NCI-H2196 treated with DMSO at 0.1 percent for 48 hours (cell line): ENCODE measurements at regions not wholly inside any gene's neighbourhood (a gene's known extent, or its start where the extent isn't known, plus 50 kb on each side); places are given as distances from the start of the nearest gene placed in this dataset.
"Not testable (repeated sequence)": the region's sequence is repeated elsewhere in the genome, so short reads cannot be mapped to it uniquely, and the experiment has no call there.

ENCODE experiments used
- DNase-seq: peaks from one replicate; lab custom pipeline; 2025; ENCODE audit not compliant: unreplicated experiment; lab: John Stamatoyannopoulos, UW

GRCh38 chr4:181897935-181898334 lies 345.3 kb upstream of the TENM3 start:
- no peak for DNase-seq

GRCh38 chr4:181902404-181902803 lies 340.8 kb upstream of the TENM3 start:
- not testable (repeated sequence) for DNase-seq

DNA sequence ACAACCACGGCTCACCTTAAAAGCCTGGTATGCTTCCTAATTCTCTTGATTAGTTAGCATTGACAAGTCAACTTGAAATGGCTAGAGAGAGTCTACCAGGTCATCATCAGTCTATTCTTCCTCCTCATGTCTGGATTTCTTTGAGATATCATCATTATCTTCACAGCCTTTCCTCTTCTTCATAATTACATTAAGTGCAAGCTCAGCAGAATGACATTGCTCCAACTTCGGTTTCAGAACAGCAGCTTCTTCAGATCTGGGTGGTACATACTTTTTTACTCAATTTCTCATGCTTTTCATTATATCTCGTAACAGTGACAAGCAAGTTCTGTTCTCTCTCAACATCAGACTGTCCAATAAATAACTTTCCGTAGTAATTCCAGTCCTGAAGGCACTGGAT lies 337.5 kb upstream of the TENM3 start:
- DNase-seq, result no peak

DNA sequence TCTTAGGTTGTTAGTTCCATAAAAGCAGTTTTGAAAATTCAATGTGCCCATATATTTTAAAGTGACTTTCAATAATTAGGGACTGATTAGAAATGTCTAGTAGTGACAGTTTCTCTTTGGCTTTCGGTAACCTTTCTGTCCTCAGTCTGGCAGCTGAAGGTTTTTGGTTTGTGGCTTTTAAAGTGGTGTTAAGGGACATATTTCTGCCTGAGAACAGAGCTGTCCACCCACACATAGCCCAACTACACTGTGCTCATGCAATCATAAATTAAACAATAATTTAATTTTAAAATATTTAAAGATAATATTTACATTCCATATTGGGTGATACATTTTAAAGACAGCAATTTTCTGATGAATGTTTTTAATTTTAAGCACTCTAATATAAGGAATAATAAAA lies 335.0 kb upstream of the TENM3 start:
- no peak for DNase-seq

DNA sequence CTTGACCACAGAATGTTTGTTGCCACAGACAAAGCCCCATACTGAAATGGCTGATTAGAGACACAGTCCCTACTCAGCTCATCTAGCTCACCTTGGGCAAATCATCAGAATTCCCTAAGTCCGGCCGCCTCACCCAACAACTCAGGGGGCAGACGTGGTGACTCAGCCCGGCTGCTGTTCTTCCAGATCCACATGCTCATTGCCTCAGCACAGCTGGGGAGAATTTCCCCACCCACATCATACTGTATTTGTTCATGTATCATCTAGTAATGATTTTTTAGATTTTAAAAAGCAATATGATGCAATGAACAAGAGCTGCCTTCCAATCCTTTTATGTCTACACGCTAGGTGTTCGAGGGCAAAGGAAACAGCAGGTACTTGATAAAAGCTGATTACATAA lies 333.8 kb upstream of the TENM3 start:
- no peak for DNase-seq

DNA sequence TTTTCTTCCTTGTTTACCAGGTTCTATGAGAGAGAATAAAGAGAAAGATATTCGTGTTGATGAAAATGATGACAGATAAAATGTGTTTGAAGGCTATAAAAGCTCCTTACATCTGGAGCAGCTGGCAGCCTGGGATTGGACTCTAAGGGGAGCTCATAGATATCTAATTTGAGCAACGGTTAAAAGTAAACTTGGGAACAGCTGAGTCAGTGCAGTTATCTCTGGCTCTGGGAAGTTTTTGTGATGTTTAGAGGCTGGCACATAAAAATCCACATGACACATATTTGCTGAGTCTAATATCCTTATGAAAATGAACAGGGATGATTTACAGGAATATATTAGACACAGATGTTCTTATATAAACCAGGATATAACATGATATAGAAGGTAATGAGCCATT lies 331.8 kb upstream of the TENM3 start:
- DNase-seq, result no peak

DNA sequence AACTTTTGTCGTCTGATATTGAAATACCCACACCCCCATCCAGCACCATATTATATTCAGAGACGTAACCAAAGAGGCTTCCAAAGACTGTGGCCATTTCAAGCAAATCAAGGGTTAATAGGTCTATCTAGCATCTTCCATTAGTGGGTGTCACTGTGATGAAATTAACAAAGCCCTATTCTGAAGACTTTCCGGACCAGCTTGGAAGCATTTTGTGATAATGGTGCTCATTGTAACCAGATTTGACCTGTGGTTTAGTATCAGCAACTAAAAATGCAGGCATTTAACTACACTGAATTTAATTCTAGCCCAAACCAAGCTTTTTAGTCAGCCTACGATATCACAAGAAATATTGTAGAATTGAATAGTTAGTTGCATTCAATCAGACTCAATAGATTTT lies 309.7 kb upstream of the TENM3 start:
- DNase-seq, result no peak

- no peak for DNase-seq
Observed at GRCh38 chr4:181938631-181939030, 304.6 kb upstream of the TENM3 start.

GRCh38 chr4:181939199-181939945 lies 303.8 kb upstream of the TENM3 start:
- no peak for DNase-seq

- DNase-seq, result no peak
Observed at GRCh38 chr4:181944527-181944926, 298.7 kb upstream of the TENM3 start.

GRCh38 chr4:181946902-181947301 lies 296.3 kb upstream of the TENM3 start:
- no peak for DNase-seq

- no peak for DNase-seq
Observed at GRCh38 chr4:181948839-181949382, 294.3 kb upstream of the TENM3 start.

GRCh38 chr4:181949704-181950312 lies 293.4 kb upstream of the TENM3 start:
- no peak for DNase-seq

DNA sequence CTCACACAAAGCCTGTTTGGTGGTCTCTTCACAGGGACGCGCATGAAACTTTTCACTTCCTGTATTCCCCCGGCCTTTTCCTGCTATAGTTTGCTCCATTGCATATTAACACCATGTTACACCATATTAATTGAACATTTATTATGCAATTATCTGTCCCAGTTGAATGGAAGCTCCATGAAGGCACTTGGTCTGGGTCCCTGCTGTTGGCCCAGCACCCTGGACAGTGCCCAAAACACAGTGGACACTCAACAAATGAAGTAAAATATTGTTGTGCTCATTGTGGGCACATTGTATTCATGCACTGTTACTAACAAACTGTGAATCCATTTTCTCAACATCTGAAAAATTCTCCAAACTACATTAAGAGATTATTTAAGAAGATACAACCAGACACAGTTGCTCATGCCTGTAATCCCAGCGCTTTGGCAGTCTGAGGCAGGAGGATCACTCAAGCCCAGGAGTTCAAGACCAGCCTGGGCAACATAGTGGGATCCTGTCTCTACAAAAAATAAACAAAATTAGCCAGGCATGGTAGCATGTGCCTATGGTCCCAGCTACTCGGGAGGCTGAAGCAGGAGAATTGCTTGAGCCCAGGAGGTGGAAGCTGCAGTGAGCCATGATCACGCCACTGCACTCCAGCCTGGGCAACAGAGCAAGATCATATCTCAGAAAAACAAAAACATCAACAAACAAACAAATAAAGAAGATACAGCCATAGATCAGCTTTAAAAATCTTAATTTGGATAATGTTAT lies 292.7 kb upstream of the TENM3 start:
- no peak for DNase-seq

DNA sequence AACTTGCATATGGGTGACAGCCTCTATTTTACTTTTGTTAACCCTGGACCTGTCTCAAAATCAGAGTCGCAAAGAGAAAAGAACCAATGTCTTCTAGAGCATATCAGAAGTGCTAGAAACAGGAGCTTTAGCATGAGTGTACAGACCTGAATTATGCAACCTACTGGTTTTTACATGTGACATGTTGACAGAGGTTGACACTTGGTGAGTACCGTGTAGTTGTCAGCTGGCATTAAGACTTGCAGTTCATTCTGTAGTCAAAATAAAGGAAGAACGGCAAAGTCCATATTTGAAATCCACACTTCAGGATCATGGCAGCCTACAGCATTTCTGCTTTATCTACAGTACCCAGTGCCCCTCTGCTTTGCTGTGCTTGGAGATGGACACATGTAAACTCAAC lies 291.9 kb upstream of the TENM3 start:
- DNase-seq, result no peak

- DNase-seq, result no peak
Observed at GRCh38 chr4:181952478-181952877, 290.7 kb upstream of the TENM3 start.

- no peak for DNase-seq
Observed at GRCh38 chr4:181956512-181956911, 286.7 kb upstream of the TENM3 start.

DNA sequence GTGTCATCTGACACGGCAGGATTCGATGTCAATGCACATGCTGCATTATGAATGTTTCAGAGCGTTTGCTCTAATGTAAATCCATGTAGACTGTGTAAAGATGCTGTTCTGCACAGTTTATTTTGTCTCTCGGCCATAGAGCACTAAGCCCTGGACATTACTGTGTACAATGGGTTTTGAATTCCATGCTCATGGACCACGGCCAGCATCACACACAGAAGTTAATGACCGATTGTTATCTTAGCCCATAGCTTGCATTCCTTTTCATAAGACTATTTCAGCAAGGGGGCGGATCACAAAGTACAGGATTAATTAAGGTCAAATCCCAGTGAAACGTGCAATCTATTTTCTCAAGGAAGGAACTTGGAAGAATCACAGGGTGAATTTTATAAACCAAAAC lies 286.1 kb upstream of the TENM3 start:
- DNase-seq, result no peak

DNA sequence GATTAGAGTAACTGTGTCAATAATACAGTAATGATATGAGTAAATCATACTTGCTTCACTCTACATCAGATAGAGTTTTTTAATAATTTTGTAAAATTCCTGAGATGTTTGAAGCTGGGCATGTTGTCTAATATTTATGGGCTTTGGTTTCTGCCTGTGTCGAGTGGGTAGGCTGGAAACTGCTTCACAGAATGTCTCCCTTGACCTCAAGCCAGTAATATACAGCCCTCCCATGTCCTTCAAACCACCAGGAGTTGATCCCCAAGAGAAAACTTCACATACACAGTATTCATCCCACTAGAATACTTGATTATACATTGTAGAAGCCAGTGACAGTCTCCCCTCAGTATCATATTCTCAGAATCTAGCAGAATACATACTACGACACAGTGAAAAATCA lies 284.8 kb upstream of the TENM3 start:
- no peak for DNase-seq

DNA sequence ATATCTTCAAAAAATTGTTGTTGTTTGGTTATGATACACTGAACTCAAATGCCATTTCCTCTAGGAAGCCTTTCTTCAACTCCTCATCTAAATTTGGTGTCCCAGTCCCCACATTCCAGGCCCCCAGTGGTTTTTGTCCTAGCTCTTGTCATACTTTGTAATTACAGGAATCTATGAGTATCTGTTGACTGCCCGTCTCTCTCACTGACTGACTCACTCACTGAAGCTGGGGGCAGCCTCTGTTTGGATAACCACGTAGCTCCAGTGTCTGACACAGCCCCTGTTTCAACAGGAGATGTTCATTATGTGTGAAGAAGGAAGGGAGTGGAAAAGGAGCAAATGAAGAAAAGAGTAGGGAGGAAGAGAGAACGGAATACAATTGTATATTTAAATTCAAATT lies 284.1 kb upstream of the TENM3 start:
- no peak for DNase-seq

DNA sequence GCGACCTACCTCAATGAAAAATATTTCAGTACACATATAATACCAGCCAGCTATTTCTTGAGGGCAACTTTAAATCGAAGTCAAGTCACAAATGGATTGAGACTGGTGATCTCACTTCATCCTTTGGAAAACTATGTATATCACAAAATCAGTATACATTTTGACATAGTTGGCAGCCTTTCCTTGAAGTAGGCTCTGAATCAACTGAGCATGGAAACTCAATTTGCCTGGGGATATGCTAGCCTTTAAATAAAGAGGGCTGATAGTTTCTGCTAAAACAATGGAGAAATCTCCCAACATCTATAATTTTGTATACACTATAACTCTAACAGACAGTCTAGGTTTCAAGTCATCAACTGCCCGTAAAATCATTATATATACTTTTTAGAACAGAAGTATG lies 282.8 kb upstream of the TENM3 start:
- DNase-seq, result no peak

DNA sequence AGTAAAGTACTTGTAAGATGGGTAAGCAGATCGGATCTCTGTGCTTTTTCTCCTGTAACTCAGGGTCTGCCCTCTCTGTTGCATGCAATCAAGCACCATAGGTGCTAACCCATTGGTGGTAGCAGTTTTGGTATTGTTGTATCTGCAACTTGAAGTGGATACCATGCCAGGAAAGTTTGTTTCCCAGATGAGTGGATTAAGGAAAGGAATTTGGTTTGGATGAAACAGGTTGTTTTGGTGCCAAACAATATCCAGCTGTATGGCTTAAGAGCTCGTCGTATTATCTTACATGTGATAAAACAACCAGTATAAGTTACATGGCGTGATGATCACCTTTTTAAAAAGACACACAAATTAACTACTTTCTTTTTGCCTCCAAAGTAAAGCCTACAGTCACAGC lies 280.9 kb upstream of the TENM3 start:
- no peak for DNase-seq
